Panc1 (cell line): ENCODE measurements at regions not wholly inside any gene's neighbourhood (a gene's known extent, or its start where the extent isn't known, plus 50 kb on each side); places are given as distances from the start of the nearest gene placed in this dataset.

Experiments used
- ATAC-seq: fragments of 200-7000 bp; cut with Tn5 transposase; 2 replicates; pipeline ENCODE4 v1.9.1; 2020; ENCODE audit warnings: mild to moderate bottlenecking, moderate library complexity
- BruUV-seq: library from RNA; stranded (reverse); fragments of 400-500 nt; replicated peaks from 2 replicates; lab custom pipeline; 2021; lab: Mats Ljungman, UMichigan
- CTCF ChIA-PET: fragments of 300-600 bp; sonication (Branson Sonifier 250); formaldehyde crosslinking; loops from one replicate; lab custom pipeline; 2022; ENCODE audit warnings: antibody characterized with exemption; lab: Charles Lee
- POLR2A ChIA-PET: fragments of 300-600 bp; sonication (Branson Sonifier 250); formaldehyde crosslinking; loops from one replicate; lab custom pipeline; 2022; ENCODE audit warnings: antibody characterized with exemption; lab: Charles Lee
- DNase-seq: peaks from one replicate; pipeline ENCODE4 v3.0.0-alpha.2; 2010; ENCODE audit warnings: low read depth, low spot score
- H3K27ac ChIP-seq: 2 replicates; pipeline ENCODE4 v1.5.1; 2011; ENCODE audit warnings: mild to moderate bottlenecking, low read length, inconsistent platforms
- H3K27me3 ChIP-seq: fragments of 200-500 bp; sonication (Bioruptor generic); 2 replicates; pipeline ENCODE4 v1.6.0; 2014; ENCODE audit warnings: low read length, inconsistent platforms; ENCODE audit not compliant: control insufficient read depth, insufficient read depth
- H3K36me3 ChIP-seq: fragments of 200-500 bp; sonication (Bioruptor generic); 2 replicates; pipeline ENCODE4 v1.5.1; 2014; ENCODE audit warnings: inconsistent platforms, mild to moderate bottlenecking, low read length, moderate library complexity; ENCODE audit not compliant: control insufficient read depth, insufficient read depth
- H3K4me1 ChIP-seq: 2 replicates; pipeline ENCODE4 v1.5.1; 2011; ENCODE audit warnings: inconsistent platforms, mild to moderate bottlenecking, low read length, moderate library complexity; ENCODE audit not compliant: control insufficient read depth, insufficient read depth
- H3K4me3 ChIP-seq, 2 experiments: 2 replicates each; pipeline ENCODE4 v1.5.1; 2011 to 2012; ENCODE audit warnings: low read depth in 2 of 2, low read length in 2 of 2, mild to moderate bottlenecking in 2 of 2, inconsistent platforms in 1 of 2, moderate library complexity in 1 of 2
- H3K9me3 ChIP-seq: fragments of 200-500 bp; sonication (Bioruptor generic); 2 replicates; pipeline ENCODE4 v1.5.1; 2014; ENCODE audit warnings: low read depth, mild to moderate bottlenecking, inconsistent platforms, low read length, moderate library complexity; ENCODE audit not compliant: control insufficient read depth, insufficient read depth
- CTCF ChIP-seq: fragments of 450-650 bp; IDR thresholded peaks from 2 replicates; pipeline ENCODE4 v1.5.1; 2017; ENCODE audit warnings: mild to moderate bottlenecking
- POLR2AphosphoS5 ChIP-seq: IDR thresholded peaks from 2 replicates; pipeline ENCODE4 v1.6.1; 2012; ENCODE audit warnings: mild to moderate bottlenecking, low read depth, low read length, moderate library complexity
- REST ChIP-seq, 2 experiments: IDR thresholded peaks; 2 replicates each; pipeline ENCODE4 v1.6.1; 2011 to 2012; ENCODE audit warnings: low read depth in 2 of 2, control low read depth in 1 of 2, low read length in 1 of 2, mild to moderate bottlenecking in 1 of 2, moderate library complexity in 1 of 2; ENCODE audit not compliant: insufficient read depth in 1 of 2
- SIN3A ChIP-seq: IDR thresholded peaks from 2 replicates; pipeline ENCODE4 v1.6.1; 2012; ENCODE audit warnings: low read depth, mild to moderate bottlenecking, low read length, moderate library complexity, borderline replicate concordance; ENCODE audit not compliant: insufficient read depth
- TCF7L2 ChIP-seq: IDR thresholded peaks from 2 replicates; pipeline ENCODE4 v1.6.1; 2011; ENCODE audit warnings: mild to moderate bottlenecking, low read depth, low read length, inconsistent platforms
- in situ Hi-C: cut with HindIII; loops from 2 replicates; pipeline ENCODE4 v1.10.0; 2016; ENCODE audit warnings: low sequenced_read_pairs, low pct_unique_long_range_greater_than_20kb
- intact Hi-C: fragments of 100-400 bp; cut with micrococcal nuclease; formaldehyde crosslinking; loops from one replicate; pipeline ENCODE4 v1.10.0; 2022; ENCODE audit not compliant: unreplicated experiment

DNA sequence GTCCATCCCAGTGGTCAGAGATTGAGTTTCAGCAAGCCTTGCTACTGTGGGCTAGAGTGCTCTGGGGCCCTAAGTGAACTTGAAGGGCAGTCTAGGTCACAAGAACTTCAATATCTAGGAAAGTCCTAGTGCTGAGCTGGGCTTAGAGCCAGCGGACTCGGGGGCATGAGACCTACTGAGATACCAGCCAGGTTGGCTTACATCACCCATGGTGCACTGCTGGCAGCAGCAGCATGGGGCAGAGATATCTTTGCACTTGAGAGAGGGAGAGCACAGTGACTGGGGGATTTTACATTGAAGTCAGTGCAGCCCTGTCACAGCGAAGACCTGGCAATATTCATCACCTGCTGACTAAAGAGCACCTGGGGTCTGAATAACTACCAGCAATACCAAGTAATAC lies 158.3 kb upstream of the PRKD1 start:
- intact Hi-C loops (no loop called here), in situ Hi-C loops (no loop called here)
- Histone ChIP-seq H3K27ac (no peak overlapping the region), H3K27me3 (no peaks in the 10 kb centered on the region), H3K4me3 (no peak overlapping the region), H3K36me3 (no peaks in the 10 kb centered on the region), H3K9me3 (no peaks in the 10 kb centered on the region), H3K4me1 (no peaks in the 10 kb centered on the region)
- no TSS peak for BruUV-seq
- no peak for TF ChIP-seq CTCF
- no peak for TF ChIP-seq TCF7L2
- no peak for TF ChIP-seq POLR2AphosphoS5
- no peak for TF ChIP-seq SIN3A
- no peak for TF ChIP-seq REST (IDR thresholded peaks at IDR 0.05; ENCODE audit: insufficient read depth in 1 of 2, low read depth in 2 of 2, low read length in 1 of 2)
- ATAC-seq (no peak), DNase-seq (no peak)
- ChIA-PET CTCF (no interaction called here), POLR2A (no interaction called here)

GRCh38 chr14:30088620-30089019 lies 161.0 kb upstream of the PRKD1 start:
- H3K4me3 ChIP-seq = no peak overlapping the region
- no peak for TF ChIP-seq CTCF
- no peak for TF ChIP-seq TCF7L2
- TF ChIP-seq SIN3A = no peak
- no peak for TF ChIP-seq REST (IDR thresholded peaks at IDR 0.05; ENCODE audit: insufficient read depth in 1 of 2, low read depth in 2 of 2, low read length in 1 of 2)
- TF ChIP-seq POLR2AphosphoS5 = no peak
- no peak overlapping the region for H3K27ac ChIP-seq
- no TSS peak for BruUV-seq
- ChIA-PET CTCF (no interaction called here), POLR2A (no interaction called here)
- DNase-seq = no peak
- H3K9me3 ChIP-seq = no peaks in the 10 kb centered on the region
- in situ Hi-C loops = no loop called here
- no peaks in the 10 kb centered on the region for H3K27me3 ChIP-seq
- ATAC-seq = no peak
- intact Hi-C loops = no loop called here
- no peaks in the 10 kb centered on the region for H3K4me1 ChIP-seq
- H3K36me3 ChIP-seq = no peaks in the 10 kb centered on the region
